Mesothelial cell of epicardium (in vitro differentiated cells): ENCODE measurements at regions not wholly inside any gene's neighbourhood (a gene's known extent, or its start where the extent isn't known, plus 50 kb on each side); places are given as distances from the start of the nearest gene placed in this dataset.
"Not testable (repeated sequence)": the region's sequence is repeated elsewhere in the genome, so short reads cannot be mapped to it uniquely, and the experiment has no call there.

Source experiments
- DNase-seq, 2 experiments: peaks; one replicate each; pipeline ENCODE4 v3.0.0; 2021; ENCODE audit warnings: low spot score in 2 of 2; ENCODE audit not compliant: unreplicated experiment in 2 of 2
- H3K27ac Mint-ChIP-seq: 2 replicates; pipeline ENCODE4 v1.8.0; 2021; ENCODE audit warnings: mixed read lengths
- H3K27me3 Mint-ChIP-seq: 2 replicates; pipeline ENCODE4 v1.8.0; 2021; ENCODE audit warnings: low read depth, mixed read lengths
- H3K36me3 Mint-ChIP-seq: 2 replicates; pipeline ENCODE4 v1.8.0; 2021; ENCODE audit warnings: mixed read lengths
- H3K4me1 Mint-ChIP-seq: 2 replicates; pipeline ENCODE4 v1.8.0; 2021; ENCODE audit warnings: mixed read lengths
- H3K4me3 Mint-ChIP-seq: 2 replicates; pipeline ENCODE4 v1.8.0; 2021; ENCODE audit warnings: mild to moderate bottlenecking, moderate library complexity, mixed read lengths
- H3K9me3 Mint-ChIP-seq: 2 replicates; pipeline ENCODE4 v1.8.0; 2021; ENCODE audit warnings: mixed read lengths
- TF ChIP-seq, protein P1 (sequence below): fragments of 200-600 bp; sonication (generic); IDR thresholded peaks from one replicate; pipeline ENCODE4 v1.5.0; 2021; ENCODE audit warnings: antibody characterized with exemption; ENCODE audit not compliant: unreplicated experiment

DNA sequence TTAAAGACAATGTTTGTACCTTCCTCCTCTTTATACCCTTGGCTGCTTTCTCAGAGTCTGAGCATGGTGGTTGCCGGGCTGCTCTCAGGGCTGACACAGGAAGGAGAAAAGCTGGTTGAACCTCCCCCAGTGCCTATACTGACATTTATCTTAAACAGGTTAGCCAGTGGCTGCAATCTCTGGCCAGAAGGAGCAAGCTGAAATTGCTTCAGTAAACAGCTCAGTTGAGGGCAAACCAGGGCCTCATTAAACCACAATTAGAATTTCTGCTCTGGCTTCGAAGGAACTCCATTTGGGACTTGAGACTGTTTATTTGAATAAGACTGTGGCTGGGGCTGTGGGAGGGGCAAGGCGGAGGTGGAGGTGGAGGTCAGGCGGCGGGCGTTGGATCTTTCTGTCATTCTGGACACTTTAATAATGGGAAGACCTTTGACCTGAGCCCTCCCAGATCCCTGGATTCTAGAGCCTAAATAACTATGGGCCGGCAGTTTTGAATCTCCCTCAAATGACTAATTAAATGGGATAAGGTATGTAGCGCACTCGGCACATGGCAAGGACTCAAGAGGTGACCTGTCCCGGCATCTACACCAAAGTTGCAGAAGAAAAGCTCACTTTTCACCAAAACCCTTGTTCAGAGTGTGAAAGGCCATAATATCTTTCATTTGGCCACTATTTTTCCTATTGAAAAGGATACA lies 120.6 kb upstream of the MYCN start:
- TF ChIP-seq, protein P1, sequence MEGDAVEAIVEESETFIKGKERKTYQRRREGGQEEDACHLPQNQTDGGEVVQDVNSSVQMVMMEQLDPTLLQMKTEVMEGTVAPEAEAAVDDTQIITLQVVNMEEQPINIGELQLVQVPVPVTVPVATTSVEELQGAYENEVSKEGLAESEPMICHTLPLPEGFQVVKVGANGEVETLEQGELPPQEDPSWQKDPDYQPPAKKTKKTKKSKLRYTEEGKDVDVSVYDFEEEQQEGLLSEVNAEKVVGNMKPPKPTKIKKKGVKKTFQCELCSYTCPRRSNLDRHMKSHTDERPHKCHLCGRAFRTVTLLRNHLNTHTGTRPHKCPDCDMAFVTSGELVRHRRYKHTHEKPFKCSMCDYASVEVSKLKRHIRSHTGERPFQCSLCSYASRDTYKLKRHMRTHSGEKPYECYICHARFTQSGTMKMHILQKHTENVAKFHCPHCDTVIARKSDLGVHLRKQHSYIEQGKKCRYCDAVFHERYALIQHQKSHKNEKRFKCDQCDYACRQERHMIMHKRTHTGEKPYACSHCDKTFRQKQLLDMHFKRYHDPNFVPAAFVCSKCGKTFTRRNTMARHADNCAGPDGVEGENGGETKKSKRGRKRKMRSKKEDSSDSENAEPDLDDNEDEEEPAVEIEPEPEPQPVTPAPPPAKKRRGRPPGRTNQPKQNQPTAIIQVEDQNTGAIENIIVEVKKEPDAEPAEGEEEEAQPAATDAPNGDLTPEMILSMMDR, result no peak
- no peak for DNase-seq
- H3K27ac Mint-ChIP-seq, result peak overlapping the region; percentile 85
- H3K27me3 Mint-ChIP-seq, result no peaks in the 10 kb centered on the region
- H3K4me1 Mint-ChIP-seq, result peaks cover 52% of the 10 kb centered on the region
- no peaks in the 10 kb centered on the region for H3K36me3 Mint-ChIP-seq
- H3K4me3 Mint-ChIP-seq, result no peak overlapping the region
- H3K9me3 Mint-ChIP-seq, result no peaks in the 10 kb centered on the region

DNA sequence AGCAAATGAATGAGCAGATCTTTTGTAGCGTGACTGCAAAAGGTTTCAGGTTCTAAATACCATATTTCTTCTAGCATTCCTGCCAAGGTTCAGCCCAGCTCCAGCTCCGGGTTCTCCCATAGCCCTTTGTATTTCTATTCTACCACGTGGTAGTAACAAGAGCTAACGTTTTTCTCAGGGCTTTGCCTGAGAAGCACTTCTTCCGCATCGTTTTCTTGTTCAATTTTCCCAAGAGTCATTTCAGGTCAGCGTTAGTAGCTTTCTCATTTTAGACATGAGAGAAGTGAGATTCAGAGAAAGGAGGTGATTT lies 120.1 kb upstream of the MYCN start:
- Mint-ChIP-seq H3K36me3 (no peaks in the 10 kb centered on the region), H3K27me3 (no peaks in the 10 kb centered on the region), H3K4me3 (no peak overlapping the region), H3K4me1 (peaks cover 47% of the 10 kb centered on the region), H3K27ac (no peak overlapping the region), H3K9me3 (no peaks in the 10 kb centered on the region)
- no peak for DNase-seq
- TF ChIP-seq, protein P1, result no peak

DNA sequence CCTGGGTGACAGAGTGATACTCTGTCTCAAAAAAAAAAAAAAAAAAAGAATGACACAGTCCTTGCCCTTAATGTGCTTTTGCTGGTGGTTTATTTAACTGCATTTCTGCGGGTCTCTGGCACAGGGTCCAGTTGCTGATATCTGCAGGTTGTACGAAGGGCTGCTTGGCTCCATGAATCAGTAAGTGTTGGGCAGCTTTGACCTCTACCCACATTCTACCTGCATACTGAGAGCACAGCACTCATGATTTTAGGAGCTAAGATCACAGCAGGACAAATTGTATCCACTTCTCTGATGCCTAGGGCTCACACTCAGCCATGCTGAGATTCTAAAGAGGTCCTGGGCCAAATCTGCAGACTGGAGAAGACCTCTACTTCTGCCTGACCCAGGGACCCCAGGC lies 119.4 kb upstream of the MYCN start:
- Mint-ChIP-seq H3K9me3 (no peaks in the 10 kb centered on the region), H3K4me3 (no peak overlapping the region), H3K27ac (no peak overlapping the region), H3K4me1 (peaks cover 46% of the 10 kb centered on the region), H3K27me3 (no peaks in the 10 kb centered on the region), H3K36me3 (no peaks in the 10 kb centered on the region)
- no peak for DNase-seq
- TF ChIP-seq, protein P1, result no peak

DNA sequence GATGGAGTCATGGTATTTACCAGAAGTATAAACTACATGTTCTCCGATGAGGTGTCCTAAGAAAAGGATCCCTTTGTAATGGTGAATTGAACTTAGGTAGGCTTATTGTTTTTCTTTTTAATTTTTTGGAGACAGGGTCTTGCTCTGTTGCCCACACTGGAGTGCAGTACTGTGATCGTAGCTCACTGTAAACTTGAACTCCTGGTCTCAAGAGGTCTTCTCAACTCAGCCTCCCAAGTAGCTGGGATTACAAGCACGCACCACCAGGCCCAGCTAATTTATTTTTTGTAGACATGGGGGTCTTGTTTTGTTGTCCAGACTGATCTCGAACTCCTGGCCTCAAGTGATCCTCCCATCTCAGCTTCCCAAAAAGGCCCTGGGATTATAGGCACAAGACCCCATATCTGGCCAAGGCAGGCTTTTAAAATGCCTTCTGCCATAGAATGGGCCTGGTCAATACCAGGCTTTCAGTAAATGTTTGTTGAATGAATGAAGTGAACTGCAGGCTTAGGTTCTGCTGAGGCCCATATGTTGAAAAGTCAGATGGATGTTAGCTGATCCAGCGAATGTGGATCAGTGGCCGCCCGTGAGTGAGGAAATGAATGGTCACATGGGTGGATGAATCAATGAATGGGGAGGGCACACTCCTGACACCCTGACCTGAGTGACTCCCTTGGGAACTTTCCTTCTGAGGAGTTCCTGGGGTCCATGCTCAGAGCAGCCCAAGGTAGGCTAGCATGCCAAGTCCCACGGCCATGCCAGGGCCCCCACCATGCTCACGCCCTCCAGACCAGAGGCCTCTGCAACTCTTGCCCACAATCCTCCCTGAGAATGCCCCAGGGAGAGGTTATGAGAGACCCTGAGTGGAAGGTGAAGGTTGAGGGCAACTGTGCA lies 118.0 kb upstream of the MYCN start:
- Mint-ChIP-seq H3K4me1 (peaks cover 41% of the 10 kb centered on the region), H3K9me3 (no peaks in the 10 kb centered on the region), H3K4me3 (no peak overlapping the region), H3K27me3 (no peaks in the 10 kb centered on the region), H3K36me3 (no peaks in the 10 kb centered on the region), H3K27ac (no peak overlapping the region)
- no peak for DNase-seq
- TF ChIP-seq, protein P1, result no peak

- TF ChIP-seq, protein P1, result no peak
- no peak for DNase-seq
- no peak overlapping the region for H3K27ac Mint-ChIP-seq
- H3K9me3 Mint-ChIP-seq, result no peaks in the 10 kb centered on the region
- no peaks in the 10 kb centered on the region for H3K27me3 Mint-ChIP-seq
- H3K4me3 Mint-ChIP-seq, result no peak overlapping the region
- H3K36me3 Mint-ChIP-seq, result no peaks in the 10 kb centered on the region
- H3K4me1 Mint-ChIP-seq, result peaks cover 29% of the 10 kb centered on the region
Measured at GRCh38 chr2:15823459-15824396, 116.6 kb upstream of the MYCN start.

GRCh38 chr2:15824467-15824866 lies 115.9 kb upstream of the MYCN start:
- H3K27me3 Mint-ChIP-seq, H3K9me3 Mint-ChIP-seq, DNase-seq, H3K36me3 Mint-ChIP-seq, H3K27ac Mint-ChIP-seq, H3K4me3 Mint-ChIP-seq: not testable (repeated sequence)
- H3K4me1 Mint-ChIP-seq, result peaks cover 23% of the 10 kb centered on the region
